Kidney (tissue), 13 donors: ENCODE measurements at regions not wholly inside any gene's neighbourhood (a gene's known extent, or its start where the extent isn't known, plus 50 kb on each side); places are given as distances from the start of the nearest gene placed in this dataset.

ENCODE experiments used
- DNase-seq, 5 donors: peaks; one replicate each; pipeline ENCODE4 v3.0.0-alpha.2; 2013 to 2020
- FAIRE-seq: peaks from 2 replicates; lab custom pipeline; 2012; peaks lifted over from hg19 to GRCh38; lab: Jason Lieb, UNC
- H3K27ac ChIP-seq, 2 donors: one replicate each; pipeline ENCODE4 v1.7.0; 2013; ENCODE audit warnings: low read depth in 2 of 2, low read length in 2 of 2, inconsistent platforms in 1 of 2
- H3K27me3 ChIP-seq: one replicate; pipeline ENCODE4 v1.7.1; 2013; ENCODE audit warnings: low read length, inconsistent platforms; ENCODE audit not compliant: control insufficient read depth, insufficient read depth
- H3K36me3 ChIP-seq, 3 donors: one replicate each; pipeline versions ENCODE4 v1.7.0 to v1.7.1; 2013; ENCODE audit warnings: low read length in 3 of 3, control low read depth in 1 of 3, inconsistent platforms in 1 of 3; ENCODE audit not compliant: insufficient read depth in 3 of 3, control insufficient read depth in 2 of 3
- H3K4me1 ChIP-seq, 3 donors: one replicate each; pipeline versions ENCODE4 v1.7.0 to v1.7.1; 2013; ENCODE audit warnings: low read length in 3 of 3, inconsistent platforms in 1 of 3, low read depth in 1 of 3; ENCODE audit not compliant: control insufficient read depth in 2 of 3, insufficient read depth in 2 of 3
- H3K4me3 ChIP-seq, 3 donors: one replicate each; pipeline versions ENCODE4 v1.7.0 to v1.8.1; 2013; ENCODE audit warnings: low read length in 3 of 3, control low read depth in 1 of 3, inconsistent platforms in 1 of 3
- H3K9ac ChIP-seq, 3 donors: one replicate each; pipeline versions ENCODE4 v1.7.0 to v1.7.1; 2013; ENCODE audit warnings: low read length in 3 of 3, control low read depth in 1 of 3, inconsistent platforms in 1 of 3
- H3K9me3 ChIP-seq, 3 donors: one replicate each; pipeline versions ENCODE4 v1.7.0 to v1.7.1; 2013; ENCODE audit warnings: low read length in 3 of 3, control low read depth in 1 of 3, inconsistent platforms in 1 of 3; ENCODE audit not compliant: control insufficient read depth in 2 of 3, insufficient read depth in 1 of 3
- CTCF ChIP-seq: IDR thresholded peaks from 3 replicates; pipeline ENCODE4 v1.5.1; 2012; ENCODE audit warnings: mild to moderate bottlenecking, moderate library complexity, borderline replicate concordance; ENCODE audit not compliant: insufficient read depth; ENCODE audit errors: extremely low read depth
- intact Hi-C: fragments of 100-400 bp; cut with DNase I; formaldehyde crosslinking; loops from one replicate; pipeline ENCODE4 v1.11.1; 2022
- donor health status: control.
- donor health status: control.
- donor health status: control.
- donor health status: control.
- donor health status: control.
- donor health status: DM: yes; HTN: yes; CAD: no.
- donor health status: Normal renal cell carcinoma (clear cell type).

GRCh38 chr11:112643416-112643815, 317.8 kb upstream of the NCAM1 start:
- no peak for FAIRE-seq
- no peaks in the 10 kb centered on the region for H3K27me3 ChIP-seq

GRCh38 chr11:112644410-112645131, 316.6 kb upstream of the NCAM1 start:
- Histone ChIP-seq H3K36me3 (no peaks in the 10 kb centered on the region), H3K27me3 (no peaks in the 10 kb centered on the region), H3K4me1 (no peaks in the 10 kb centered on the region), H3K27ac (no peak overlapping the region), H3K4me3 (no peak overlapping the region), H3K9me3 (peaks cover 0 to 5% (median 4%) of the 10 kb centered on the region in 3 donors), H3K9ac (no peak overlapping the region)
- intact Hi-C loops: no loop called here
- no peak for TF ChIP-seq CTCF
- DNase-seq (no peak), FAIRE-seq (no peak)

More at GRCh38 chr11:112643416-112643815, 317.8 kb upstream of the NCAM1 start:
- Histone ChIP-seq H3K4me3 (no peak overlapping the region), H3K4me1 (no peaks in the 10 kb centered on the region), H3K36me3 (no peaks in the 10 kb centered on the region), H3K9ac (no peak overlapping the region), H3K9me3 (peaks cover 0 to 10% (median 5%) of the 10 kb centered on the region in 3 donors), H3K27ac (no peak overlapping the region)
- TF ChIP-seq CTCF: no peak
- no peak for DNase-seq
- intact Hi-C loops: no loop called here

GRCh38 chr11:112649856-112650255, 311.4 kb upstream of the NCAM1 start:
- no peak overlapping the region for H3K4me3 ChIP-seq
- DNase-seq: no peak
- H3K9me3 ChIP-seq: peaks cover 0 to 5% (median 0%) of the 10 kb centered on the region in 3 donors
- H3K9ac ChIP-seq: no peak overlapping the region
- H3K36me3 ChIP-seq: no peaks in the 10 kb centered on the region
- TF ChIP-seq CTCF: no peak
- H3K27me3 ChIP-seq: no peaks in the 10 kb centered on the region
- H3K27ac ChIP-seq: no peak overlapping the region
- intact Hi-C loops: no loop called here
- no peak for FAIRE-seq
- no peaks in the 10 kb centered on the region for H3K4me1 ChIP-seq
